Thyroid gland (tissue), 4 donors: ENCODE measurements at regions not wholly inside any gene's neighbourhood (a gene's known extent, or its start where the extent isn't known, plus 50 kb on each side); places are given as distances from the start of the nearest gene placed in this dataset.

Source experiments
- CTCF ChIP-seq, 6 experiments: fragments of 200-600 bp in 3 of 6; fragments of 450-650 bp in 3 of 6; sonication (generic) in 3 of 6; IDR thresholded peaks; one replicate each; pipeline ENCODE4 v1.5.1; 2016 to 2019; ENCODE audit warnings: antibody characterized with exemption in 6 of 6, mild to moderate bottlenecking in 2 of 6, inconsistent platforms in 1 of 6, moderate library complexity in 1 of 6
- POLR2A ChIP-seq, 2 donors: fragments of 450-650 bp; IDR thresholded peaks; one replicate each; pipeline ENCODE4 v1.6.1; 2017; ENCODE audit warnings: antibody characterized with exemption in 2 of 2, mild to moderate bottlenecking in 2 of 2, moderate library complexity in 1 of 2

GRCh38 chr9:89975024-89975423 lies 370.2 kb downstream of the GADD45G start:
- TF ChIP-seq CTCF (IDR thresholded peaks at IDR 0.05) (no peak), POLR2A (IDR thresholded peaks at IDR 0.05) (no peak)
